ENCODE measurements at regions not wholly inside any gene's neighbourhood (a gene's known extent, or its start where the extent isn't known, plus 50 kb on each side); places are given as distances from the start of the nearest gene placed in this dataset.

- H3K27ac ChIP-seq (ENCODE audit: low read depth, low read length) = no peak overlapping the region
- no peaks in the 10 kb centered on the region for H3K36me3 ChIP-seq (ENCODE audit: control insufficient read depth, low read length)
- H3K4me3 ChIP-seq (ENCODE audit: low read length) = no peak overlapping the region
- H3K9me2 ChIP-seq (replicated peaks; ENCODE audit: control insufficient read depth, low read length) = no peaks in the 10 kb centered on the region
- no peaks in the 10 kb centered on the region for H4K20me1 ChIP-seq (ENCODE audit: control insufficient read depth, insufficient read depth, low read depth, low read length)
- no peaks in the 10 kb centered on the region for H3K79me2 ChIP-seq (ENCODE audit: control insufficient read depth, low read length)
- no peak for TF ChIP-seq CTCF (IDR thresholded peaks at IDR 0.05; ENCODE audit: low read depth, low read length, poor library complexity, severe bottlenecking)
- TF ChIP-seq EZH2phosphoT487 (IDR thresholded peaks at IDR 0.05; ENCODE audit: borderline replicate concordance, low read length) = no peak
- H3K9me3 ChIP-seq (ENCODE audit: control insufficient read depth, insufficient read depth, low read length) = peaks cover 11% of the 10 kb centered on the region; the same call in 1 of the 2 replicates
- H3K4me1 ChIP-seq (ENCODE audit: control insufficient read depth, low read length) = 0 out of 2 replicates have a peak, but pooled peaks cover 3% of the 10 kb centered on the region
- no peaks in the 10 kb centered on the region for H3F3A ChIP-seq (ENCODE audit: control insufficient read depth, insufficient read depth)
- no peaks in the 10 kb centered on the region for H3K27me3 ChIP-seq (ENCODE audit: control insufficient read depth, low read length)
- H3K4me2 ChIP-seq (ENCODE audit: low read length) = no peak overlapping the region
These were observed 1378.9 kb upstream of the CELF4 start for GRCh38 chr18:38944446-38945024.

GRCh38 chr18:38941711-38942561, 1376.3 kb upstream of the CELF4 start:
- Histone ChIP-seq H3K9me3 (ENCODE audit: control insufficient read depth, insufficient read depth, low read length) (peaks cover 11% of the 10 kb centered on the region; the same call in 1 of the 2 replicates), H3K4me2 (ENCODE audit: low read length) (no peak overlapping the region), H3K4me1 (ENCODE audit: control insufficient read depth, low read length) (0 out of 2 replicates have a peak, but pooled peaks cover 3% of the 10 kb centered on the region), H3K79me2 (ENCODE audit: control insufficient read depth, low read length) (no peaks in the 10 kb centered on the region), H3K27me3 (ENCODE audit: control insufficient read depth, low read length) (no peaks in the 10 kb centered on the region), H3K27ac (ENCODE audit: low read depth, low read length) (no peak overlapping the region), H3K9me2 (replicated peaks; ENCODE audit: control insufficient read depth, low read length) (no peaks in the 10 kb centered on the region), H4K20me1 (ENCODE audit: control insufficient read depth, insufficient read depth, low read depth, low read length) (no peaks in the 10 kb centered on the region), H3K4me3 (ENCODE audit: low read length) (no peak overlapping the region), H3K36me3 (ENCODE audit: control insufficient read depth, low read length) (no peaks in the 10 kb centered on the region), H3F3A (ENCODE audit: control insufficient read depth, insufficient read depth) (no peaks in the 10 kb centered on the region)
- TF ChIP-seq CTCF (IDR thresholded peaks at IDR 0.05; ENCODE audit: low read depth, low read length, poor library complexity, severe bottlenecking) (no peak), EZH2phosphoT487 (IDR thresholded peaks at IDR 0.05; ENCODE audit: borderline replicate concordance, low read length) (no peak)

- TF ChIP-seq CTCF (IDR thresholded peaks at IDR 0.05; ENCODE audit: low read depth, low read length, poor library complexity, severe bottlenecking) (no peak), EZH2phosphoT487 (IDR thresholded peaks at IDR 0.05; ENCODE audit: borderline replicate concordance, low read length) (no peak)
- no peaks in the 10 kb centered on the region for H3K36me3 ChIP-seq (ENCODE audit: control insufficient read depth, low read length)
- peaks cover 11% of the 10 kb centered on the region; the same call in 1 of the 2 replicates for H3K9me3 ChIP-seq (ENCODE audit: control insufficient read depth, insufficient read depth, low read length)
- no peaks in the 10 kb centered on the region for H4K20me1 ChIP-seq (ENCODE audit: control insufficient read depth, insufficient read depth, low read depth, low read length)
- no peaks in the 10 kb centered on the region for H3K9me2 ChIP-seq (replicated peaks; ENCODE audit: control insufficient read depth, low read length)
- no peaks in the 10 kb centered on the region for H3K79me2 ChIP-seq (ENCODE audit: control insufficient read depth, low read length)
- no peaks in the 10 kb centered on the region for H3K27me3 ChIP-seq (ENCODE audit: control insufficient read depth, low read length)
- no peaks in the 10 kb centered on the region for H3F3A ChIP-seq (ENCODE audit: control insufficient read depth, insufficient read depth)
- H3K4me2 ChIP-seq (ENCODE audit: low read length) = peak overlapping the region; percentile 20
- peak overlapping the region; percentile 35; the same call in 1 of the 2 replicates for H3K4me3 ChIP-seq (ENCODE audit: low read length)
- 0 out of 2 replicates have a peak, but pooled peaks cover 3% of the 10 kb centered on the region for H3K4me1 ChIP-seq (ENCODE audit: control insufficient read depth, low read length)
- H3K27ac ChIP-seq (ENCODE audit: low read depth, low read length) = no peak overlapping the region
These were observed 1375.4 kb upstream of the CELF4 start for GRCh38 chr18:38940863-38941531.

Measured in DOHH2 (cell line).